Ishikawa (cell line): ENCODE measurements at regions not wholly inside any gene's neighbourhood (a gene's known extent, or its start where the extent isn't known, plus 50 kb on each side); places are given as distances from the start of the nearest gene placed in this dataset.

Experiments
- CEBPB ChIP-seq: IDR thresholded peaks from 2 replicates; pipeline ENCODE4 v1.6.1; 2012
- CREB1 ChIP-seq: IDR thresholded peaks from 2 replicates; pipeline ENCODE4 v1.6.1; 2012; ENCODE audit warnings: low read depth
- EGR1 ChIP-seq: IDR thresholded peaks from 2 replicates; pipeline ENCODE4 v1.6.1; 2012
- EP300 ChIP-seq: IDR thresholded peaks from 2 replicates; pipeline ENCODE4 v1.6.1; 2012; ENCODE audit warnings: borderline replicate concordance
- FOXM1 ChIP-seq: IDR thresholded peaks from 2 replicates; pipeline ENCODE4 v1.6.1; 2012; ENCODE audit warnings: low read depth, borderline replicate concordance
- MAX ChIP-seq: IDR thresholded peaks from 2 replicates; pipeline ENCODE4 v1.6.1; 2012
- NFIC ChIP-seq: IDR thresholded peaks from 2 replicates; pipeline ENCODE4 v1.6.1; 2012
- RAD21 ChIP-seq: IDR thresholded peaks from 2 replicates; pipeline ENCODE4 v1.6.1; 2012; ENCODE audit warnings: low read depth
- REST ChIP-seq: IDR thresholded peaks from 2 replicates; pipeline ENCODE4 v1.6.1; 2012; ENCODE audit warnings: low read depth, mild to moderate bottlenecking
- TAF1 ChIP-seq: IDR thresholded peaks from 2 replicates; pipeline ENCODE4 v1.6.1; 2012; ENCODE audit warnings: low read depth, mild to moderate bottlenecking
- TCF12 ChIP-seq: IDR thresholded peaks from 2 replicates; pipeline ENCODE4 v1.6.1; 2012; ENCODE audit warnings: low read depth
- TEAD4 ChIP-seq: IDR thresholded peaks from 2 replicates; pipeline ENCODE4 v1.6.1; 2012
- USF1 ChIP-seq: IDR thresholded peaks from 2 replicates; pipeline ENCODE4 v1.6.1; 2012
- YY1 ChIP-seq: IDR thresholded peaks from 2 replicates; pipeline ENCODE4 v1.6.1; 2012; ENCODE audit warnings: low read depth
- ZBTB7A ChIP-seq: IDR thresholded peaks from 2 replicates; pipeline ENCODE4 v1.6.1; 2012; ENCODE audit warnings: low read depth

- TF ChIP-seq NFIC (no peak), FOXM1 (no peak), TEAD4 (no peak)
These were observed 66.4 kb upstream of the RAB6C start for GRCh38 chr2:129912871-129913694.

- no peak for TF ChIP-seq USF1
- no peak for TF ChIP-seq FOXM1
- TF ChIP-seq ZBTB7A = no peak
- TF ChIP-seq TCF12 = no peak
These were observed 65.6 kb upstream of the RAB6C start for GRCh38 chr2:129913695-129914495.

- TF ChIP-seq TCF12 (no peak), CEBPB (no peak), YY1 (no peak), TEAD4 (no peak)
These were observed 64.7 kb upstream of the RAB6C start for GRCh38 chr2:129914538-129915302.

GRCh38 chr2:129915303-129915840 is 64.1 kb upstream of the RAB6C start:
- TF ChIP-seq EGR1 (no peak), USF1 (no peak), NFIC (no peak), CEBPB (no peak), CREB1 (no peak), YY1 (no peak), MAX (no peak), TCF12 (no peak), TEAD4 (no peak), RAD21 (no peak), EP300 (no peak), REST (no peak), TAF1 (no peak), FOXM1 (no peak), ZBTB7A (no peak)

- TF ChIP-seq RAD21 (no peak), CEBPB (no peak), TAF1 (no peak), MAX (no peak), REST (no peak), EP300 (no peak), USF1 (no peak), YY1 (no peak), NFIC (no peak), ZBTB7A (no peak), FOXM1 (no peak), EGR1 (no peak), CREB1 (no peak), TCF12 (no peak), TEAD4 (no peak)
These were observed 60.9 kb upstream of the RAB6C start for GRCh38 chr2:129918604-129919003.
